HG03342 (cell line): ENCODE measurements at regions not wholly inside any gene's neighbourhood (a gene's known extent, or its start where the extent isn't known, plus 50 kb on each side); places are given as distances from the start of the nearest gene placed in this dataset.
"Not testable (repeated sequence)": the region's sequence is repeated elsewhere in the genome, so short reads cannot be mapped to it uniquely, and the experiment has no call there.

Experiments used
- ATAC-seq: cut with Tn5 transposase; IDR thresholded peaks from one replicate; pipeline ENCODE4 v1.9.1; 2021; ENCODE audit warnings: mild to moderate bottlenecking, moderate library complexity; ENCODE audit not compliant: unreplicated experiment

- not testable (repeated sequence) for ATAC-seq
These were observed 95.3 kb upstream of the NAA20 start for GRCh38 chr20:19921829-19922228.

GRCh38 chr20:19922716-19923115, 94.4 kb upstream of the NAA20 start:
- no peak for ATAC-seq

GRCh38 chr20:19923762-19924161, 93.4 kb upstream of the NAA20 start:
- no peak for ATAC-seq

- no peak for ATAC-seq
These were observed 92.9 kb upstream of the NAA20 start for GRCh38 chr20:19924255-19924654.

- ATAC-seq: no peak
These were observed 90.6 kb upstream of the NAA20 start for GRCh38 chr20:19926591-19926990.

- no peak for ATAC-seq
These were observed 88.7 kb upstream of the NAA20 start for GRCh38 chr20:19928328-19929011.

GRCh38 chr20:19929012-19929360, 88.2 kb upstream of the NAA20 start:
- no peak for ATAC-seq

GRCh38 chr20:19929481-19930145, 87.5 kb upstream of the NAA20 start:
- ATAC-seq: no peak

GRCh38 chr20:19930426-19930825, 86.7 kb upstream of the NAA20 start:
- ATAC-seq: no peak

- ATAC-seq: no peak
These were observed 84.9 kb upstream of the NAA20 start for GRCh38 chr20:19932170-19932667.

GRCh38 chr20:19934792-19935491, 82.2 kb upstream of the NAA20 start:
- peak; percentile 39 for ATAC-seq

- ATAC-seq: no peak
These were observed 81.3 kb upstream of the NAA20 start for GRCh38 chr20:19935842-19936241.

GRCh38 chr20:19936466-19937200, 80.5 kb upstream of the NAA20 start:
- ATAC-seq: no peak

- ATAC-seq: peak; percentile 27
These were observed 79.9 kb upstream of the NAA20 start for GRCh38 chr20:19937218-19937617.

- peak; percentile 85 for ATAC-seq
These were observed 79.3 kb upstream of the NAA20 start for GRCh38 chr20:19937651-19938420.

- no peak for ATAC-seq
These were observed 78.6 kb upstream of the NAA20 start for GRCh38 chr20:19938421-19939090.

- no peak for ATAC-seq
These were observed 76.1 kb upstream of the NAA20 start for GRCh38 chr20:19940988-19941460.

- ATAC-seq: no peak
These were observed 74.6 kb upstream of the NAA20 start for GRCh38 chr20:19942611-19943010.

- no peak for ATAC-seq
These were observed 74.1 kb upstream of the NAA20 start for GRCh38 chr20:19943061-19943521.
